SHP77 (cell line): ENCODE measurements at regions not wholly inside any gene's neighbourhood (a gene's known extent, or its start where the extent isn't known, plus 50 kb on each side); places are given as distances from the start of the nearest gene placed in this dataset.
"Not testable (repeated sequence)": the region's sequence is repeated elsewhere in the genome, so short reads cannot be mapped to it uniquely, and the experiment has no call there.

Source experiments
- DNase-seq, 2 experiments: peaks; one replicate each; lab custom pipeline; 2025; lab: John Stamatoyannopoulos, UW

GRCh38 chr1:67902546-67903223 lies 69.4 kb upstream of the GNG12 start:
- not testable (repeated sequence) for DNase-seq

GRCh38 chr1:67898033-67898726 lies 64.9 kb upstream of the GNG12 start:
- DNase-seq = no peak

- no peak for DNase-seq
Measured at GRCh38 chr1:67897270-67897949, 64.1 kb upstream of the GNG12 start.

GRCh38 chr1:67896826-67897225 lies 63.6 kb upstream of the GNG12 start:
- no peak for DNase-seq

GRCh38 chr1:67894981-67895735 lies 61.9 kb upstream of the GNG12 start:
- no peak for DNase-seq

GRCh38 chr1:67893126-67893495 lies 59.8 kb upstream of the GNG12 start:
- DNase-seq = no peak

- no peak for DNase-seq
Measured at GRCh38 chr1:67892476-67893125, 59.3 kb upstream of the GNG12 start.

GRCh38 chr1:67890857-67891256 lies 57.6 kb upstream of the GNG12 start:
- DNase-seq = no peak

- peak in 1 of 2 experiments; percentile 3 for DNase-seq
Measured at GRCh38 chr1:67889953-67890567, 56.8 kb upstream of the GNG12 start.

- no peak for DNase-seq
Measured at GRCh38 chr1:67889466-67889865, 56.2 kb upstream of the GNG12 start.

GRCh38 chr1:67888216-67889106 lies 55.2 kb upstream of the GNG12 start:
- DNase-seq = no peak

GRCh38 chr1:67887146-67887545 lies 53.9 kb upstream of the GNG12 start:
- no peak for DNase-seq

- DNase-seq = no peak
Measured at GRCh38 chr1:67886076-67886475, 52.8 kb upstream of the GNG12 start.

- DNase-seq = no peak
Measured at GRCh38 chr1:67883069-67883468, 49.8 kb upstream of the GNG12 start.
